ENCODE measurements at regions not wholly inside any gene's neighbourhood (a gene's known extent, or its start where the extent isn't known, plus 50 kb on each side); places are given as distances from the start of the nearest gene placed in this dataset.

DNA sequence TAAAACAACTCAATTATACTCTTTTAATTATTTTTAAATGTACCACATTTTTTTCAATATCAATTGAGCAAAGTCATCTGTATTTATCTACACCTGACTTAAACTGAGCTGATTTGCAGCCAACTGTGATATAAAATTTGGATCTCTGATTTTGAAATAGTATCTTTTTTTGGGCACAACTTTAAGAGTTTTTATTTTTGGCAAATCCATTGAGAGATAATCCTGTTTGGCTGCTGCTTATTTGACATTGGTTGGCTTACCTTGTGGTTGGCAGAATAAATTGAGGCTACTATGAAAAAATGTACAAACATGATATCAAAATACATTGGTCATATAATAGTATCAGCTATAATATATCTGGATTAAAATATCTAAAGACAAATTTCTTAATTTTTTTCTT lies 656.0 kb upstream of the NDST4 start:
- DNase-seq (ENCODE audit: insufficient read length, low spot score) (no peak), FAIRE-seq (no peak)
- no peak for TF ChIP-seq CTCF (IDR thresholded peaks at IDR 0.05; ENCODE audit: insufficient read depth, missing control alignments)

GRCh38 chr4:115763051-115763450 lies 649.6 kb upstream of the NDST4 start:
- no peak for TF ChIP-seq CTCF (IDR thresholded peaks at IDR 0.05; ENCODE audit: insufficient read depth, missing control alignments)
- DNase-seq (ENCODE audit: insufficient read length, low spot score) = no peak
- FAIRE-seq = no peak

DNA sequence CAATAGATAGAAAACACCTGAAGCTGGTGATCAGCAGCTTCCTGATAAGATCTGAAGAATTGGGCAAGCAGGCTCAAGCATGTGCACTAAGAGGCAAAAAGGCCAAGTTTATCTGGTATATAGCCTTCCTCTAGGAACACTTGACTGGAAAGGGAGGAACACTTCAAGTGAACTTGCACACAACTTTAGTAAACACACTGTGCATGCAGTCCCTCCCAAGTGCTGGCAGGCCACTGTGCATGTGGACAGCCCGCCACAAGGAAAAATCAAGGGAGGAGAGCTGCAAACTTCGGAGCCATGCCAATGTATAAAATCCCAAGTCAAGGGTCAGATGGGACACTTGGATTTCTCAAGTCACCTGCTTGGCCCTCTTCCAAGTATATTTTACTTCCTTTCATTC lies 645.8 kb upstream of the NDST4 start:
- TF ChIP-seq CTCF (IDR thresholded peaks at IDR 0.05; ENCODE audit: insufficient read depth, missing control alignments) = no peak
- FAIRE-seq (no peak), DNase-seq (ENCODE audit: insufficient read length, low spot score) (no peak)

- TF ChIP-seq CTCF (IDR thresholded peaks at IDR 0.05; ENCODE audit: insufficient read depth, missing control alignments) = no peak
- DNase-seq (ENCODE audit: insufficient read length, low spot score) (no peak), FAIRE-seq (no peak)
Measured at GRCh38 chr4:115749404-115749803, 636.0 kb upstream of the NDST4 start.

- no peak for FAIRE-seq
- DNase-seq (ENCODE audit: insufficient read length, low spot score) = no peak
- TF ChIP-seq CTCF (IDR thresholded peaks at IDR 0.05; ENCODE audit: insufficient read depth, missing control alignments) = no peak
Measured at GRCh38 chr4:115740806-115741205, 627.4 kb upstream of the NDST4 start.

GRCh38 chr4:115729739-115730266 lies 616.4 kb upstream of the NDST4 start:
- FAIRE-seq = no peak
- no peak for TF ChIP-seq CTCF (IDR thresholded peaks at IDR 0.05; ENCODE audit: insufficient read depth, missing control alignments)
- DNase-seq (ENCODE audit: insufficient read length, low spot score) = no peak

DNA sequence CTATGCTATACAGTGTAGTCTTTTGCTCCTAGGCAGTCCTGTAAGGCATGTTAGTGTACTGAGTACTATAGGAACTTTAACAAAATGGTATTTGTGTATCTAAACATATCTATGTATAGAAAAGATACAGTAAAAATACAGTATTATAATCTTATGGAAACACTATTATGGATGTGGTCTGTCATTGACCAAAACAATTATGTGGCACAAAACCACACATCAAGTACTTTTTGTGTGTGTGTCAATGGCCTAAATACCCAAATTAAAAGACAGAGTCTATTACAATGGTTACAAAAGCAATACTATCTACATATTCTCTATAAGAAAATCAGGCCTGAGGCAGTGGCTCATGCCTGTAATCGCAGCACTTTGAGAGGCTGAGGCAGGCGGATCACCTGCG lies 610.2 kb upstream of the NDST4 start:
- FAIRE-seq = no peak
- TF ChIP-seq CTCF (IDR thresholded peaks at IDR 0.05; ENCODE audit: insufficient read depth, missing control alignments) = no peak
- DNase-seq (ENCODE audit: insufficient read length, low spot score) = no peak
